Stimulated activated CD4-positive, alpha-beta T cell treated with anti-CD3 and anti-CD28 coated beads, Interleukin-15, amount 100 ng/mL, for 24 hours (primary cell): ENCODE measurements at regions not wholly inside any gene's neighbourhood (a gene's known extent, or its start where the extent isn't known, plus 50 kb on each side); places are given as distances from the start of the nearest gene placed in this dataset.

ENCODE experiments used
- DNase-seq: peaks from one replicate; pipeline ENCODE4 v3.0.0-alpha.2; 2020

DNA sequence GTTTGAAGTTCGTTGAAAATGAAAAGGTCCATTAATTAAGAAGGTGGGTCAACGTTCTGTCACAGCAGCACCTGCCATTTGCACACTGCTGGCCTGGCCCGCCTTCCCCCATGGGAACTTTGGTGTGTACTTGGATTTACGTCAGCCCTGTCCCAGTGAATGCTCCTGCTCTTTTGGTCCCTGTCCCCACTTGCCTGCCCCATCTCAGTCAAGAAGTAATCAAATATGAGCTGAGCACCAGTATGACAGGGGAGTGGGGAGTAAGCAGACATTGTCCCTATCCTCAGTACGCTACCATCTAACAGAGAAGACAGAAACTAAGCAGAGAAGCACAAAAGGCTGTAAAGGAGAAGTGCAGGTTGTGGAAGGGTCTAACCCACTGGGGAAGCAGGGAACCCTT is 65.1 kb downstream of the SLC4A3 start:
- DNase-seq: no peak

DNA sequence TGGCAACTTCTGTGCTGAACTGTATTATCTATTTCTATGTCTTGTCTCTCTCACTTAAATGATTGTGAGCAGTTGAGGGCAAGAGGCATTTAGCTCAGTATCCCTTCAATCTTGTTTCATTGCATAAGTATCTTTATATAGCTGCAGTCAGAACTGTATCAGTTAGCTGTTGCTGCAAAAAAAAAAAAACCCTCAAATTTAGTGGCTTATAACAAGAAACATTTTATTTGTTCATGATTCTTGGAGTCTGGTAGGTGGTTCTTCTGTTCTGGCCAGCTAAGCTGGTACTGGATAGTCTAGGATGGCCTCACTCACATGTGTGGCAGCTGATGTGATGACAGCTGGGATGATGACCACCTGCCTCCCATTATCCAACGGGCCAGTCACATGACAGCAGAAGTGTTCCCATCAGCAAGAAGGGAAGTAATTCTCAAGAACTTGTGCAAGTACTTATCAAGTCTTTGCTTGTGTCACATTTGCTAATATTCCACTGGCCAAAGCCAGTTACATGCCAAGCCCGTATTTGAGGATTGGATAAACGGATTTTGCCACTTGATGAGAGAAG is 67.8 kb downstream of the SLC4A3 start:
- DNase-seq: no peak

- DNase-seq: no peak
Measured at GRCh38 chr2:219697811-219698747, 70.6 kb downstream of the SLC4A3 start.

GRCh38 chr2:219698748-219699439 is 71.5 kb downstream of the SLC4A3 start:
- DNase-seq: no peak

DNA sequence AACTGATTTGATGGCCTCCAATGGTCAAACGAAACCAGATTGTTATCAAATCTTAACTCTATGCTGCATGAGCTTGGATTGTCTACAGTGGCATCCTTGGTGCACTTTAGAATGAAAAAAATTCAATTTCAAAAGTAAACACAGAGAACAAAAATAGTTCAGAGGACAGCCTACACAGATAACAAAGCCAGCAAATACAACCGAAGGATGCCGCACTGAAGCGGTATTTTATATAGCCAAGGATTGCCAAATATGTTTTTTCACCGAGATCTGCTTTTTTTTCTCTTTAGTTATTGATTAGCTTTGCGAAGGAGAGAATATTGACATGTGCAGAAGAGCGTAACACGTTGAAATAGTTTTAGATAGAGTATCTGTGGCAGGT is 72.0 kb downstream of the SLC4A3 start:
- DNase-seq: no peak

DNA sequence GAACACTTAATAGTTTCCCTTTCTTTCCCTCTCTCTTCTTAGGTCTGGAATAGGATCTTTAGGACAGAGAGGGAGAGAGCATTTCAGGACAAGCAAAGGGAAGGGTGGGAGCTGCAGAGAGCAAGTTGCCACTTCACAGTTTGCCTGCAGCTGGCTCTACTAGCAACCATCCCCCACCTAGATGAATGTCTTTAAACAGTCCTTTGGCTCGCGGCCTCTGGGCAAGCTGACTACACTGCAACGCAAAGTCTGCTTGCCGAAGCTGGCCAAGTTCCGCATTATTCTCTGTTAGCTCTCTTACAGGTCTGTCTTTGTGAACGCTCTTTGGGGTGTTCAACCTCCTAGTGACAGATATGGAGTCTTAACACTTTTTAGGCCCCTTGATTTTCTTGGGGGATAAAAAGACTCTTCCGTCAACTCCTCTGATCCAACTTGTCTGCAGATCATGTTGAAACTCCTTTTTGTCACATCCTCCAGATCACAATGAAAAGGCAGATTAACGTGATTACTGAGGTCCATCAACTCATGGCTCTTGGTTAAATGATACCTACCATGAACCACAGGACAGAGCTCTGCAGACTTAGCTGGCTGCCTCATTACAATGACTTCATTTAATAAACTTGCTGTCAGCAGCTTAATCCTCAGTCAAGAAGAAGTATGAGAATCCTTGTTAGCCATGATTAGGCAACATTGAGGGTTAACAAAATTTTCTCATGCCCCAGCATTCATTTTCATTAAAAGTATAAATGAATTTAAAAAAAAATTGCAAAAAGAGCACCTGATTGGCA is 74.6 kb downstream of the SLC4A3 start:
- DNase-seq: no peak

DNA sequence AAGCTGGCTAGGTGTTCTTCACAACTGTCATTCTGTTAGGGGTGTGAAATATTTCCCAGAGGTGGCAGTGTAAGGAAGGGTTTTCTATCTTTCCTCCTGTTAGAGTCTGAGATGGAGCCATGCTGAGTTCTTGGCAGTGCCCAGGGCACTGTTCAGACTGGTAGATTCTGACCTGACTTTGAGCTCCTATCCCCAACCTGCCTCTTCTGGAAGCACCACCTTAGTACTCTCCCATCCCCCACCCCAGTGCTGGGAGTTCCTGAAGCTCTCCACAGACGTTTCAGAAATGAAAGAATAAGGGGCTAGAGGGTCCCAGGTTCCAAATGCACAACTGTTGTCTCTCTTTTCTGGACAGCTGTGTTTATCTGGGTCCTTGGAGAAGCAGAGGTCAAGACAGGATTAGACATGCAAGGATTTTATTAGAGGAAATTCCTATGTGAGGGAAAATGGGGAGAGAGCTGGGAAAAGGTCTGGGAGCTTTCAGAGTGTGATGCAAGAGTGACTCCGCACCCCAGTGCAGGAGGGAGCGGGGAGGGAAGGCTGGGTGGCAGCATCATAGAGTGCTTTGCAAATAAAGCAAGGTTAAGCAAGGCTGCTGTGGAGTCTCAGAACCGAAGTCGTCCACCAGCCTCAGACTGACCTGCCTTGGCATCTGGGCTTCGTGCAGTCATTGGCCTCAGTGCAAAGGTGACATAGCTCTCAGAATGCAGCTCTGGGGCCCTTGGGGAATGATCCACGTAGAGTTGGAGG is 75.5 kb downstream of the SLC4A3 start:
- DNase-seq: no peak

DNA sequence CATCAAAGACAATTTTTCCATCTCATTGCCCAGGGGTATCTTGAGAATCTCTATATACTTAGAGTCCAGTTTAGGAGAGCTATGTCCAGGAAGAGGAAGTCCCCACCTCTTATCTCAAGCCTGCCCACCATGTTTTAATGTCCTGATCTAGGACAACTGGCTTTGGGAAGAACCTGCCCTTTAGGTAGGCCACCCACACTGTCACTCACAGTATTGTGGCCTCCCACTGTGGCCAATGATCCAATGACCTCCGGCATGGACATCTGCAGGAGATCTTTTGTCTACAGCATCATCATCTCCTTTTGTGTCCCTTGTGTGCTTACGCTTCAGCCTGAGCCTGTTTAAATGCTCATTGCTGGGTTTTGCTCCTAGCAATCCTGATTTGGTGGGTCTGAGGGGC is 77.4 kb downstream of the SLC4A3 start:
- no peak for DNase-seq

- DNase-seq: no peak
Measured at GRCh38 chr2:219706823-219707281, 79.4 kb downstream of the SLC4A3 start.

- no peak for DNase-seq
Measured at GRCh38 chr2:219707496-219708285, 80.3 kb downstream of the SLC4A3 start.

DNA sequence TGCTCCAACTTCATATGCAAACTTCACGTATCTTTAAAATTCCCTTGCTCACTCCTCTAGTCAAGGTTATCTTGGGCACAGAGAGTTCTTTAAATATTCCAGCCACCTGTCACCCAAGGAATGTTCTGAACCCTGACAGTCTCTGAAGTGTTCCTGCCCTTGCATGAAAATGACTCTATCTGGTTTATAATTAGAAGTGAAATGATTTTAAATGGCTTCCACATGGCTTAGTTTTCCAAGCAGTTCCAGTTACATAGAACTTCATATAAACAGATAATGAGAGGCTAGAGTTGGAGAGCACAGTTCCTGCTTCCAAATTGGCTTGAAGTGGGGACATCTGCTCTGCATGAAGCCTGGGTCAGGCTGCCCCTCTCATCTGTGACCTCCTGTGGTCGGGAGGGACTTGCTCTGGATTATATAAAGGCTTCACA is 81.9 kb downstream of the SLC4A3 start:
- no peak for DNase-seq

DNA sequence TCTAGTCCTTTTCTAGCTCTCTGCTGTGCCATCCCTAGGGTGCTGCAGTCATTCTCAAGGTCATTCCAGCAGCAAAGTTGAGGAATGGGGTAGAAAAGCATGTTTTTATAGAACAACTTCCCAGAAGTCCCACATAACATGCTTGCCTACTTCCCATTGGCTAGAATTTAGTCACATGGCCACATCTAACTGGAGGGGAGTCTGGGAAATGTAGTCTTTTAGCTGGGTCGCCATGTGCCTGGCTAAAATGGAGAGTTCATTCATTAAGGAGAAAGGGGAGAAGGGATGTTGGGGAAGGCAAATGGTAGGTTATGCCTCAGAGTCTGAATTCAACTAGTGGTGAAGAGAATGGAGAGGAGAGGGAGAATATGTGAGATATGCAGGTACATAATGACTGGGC is 85.7 kb downstream of the SLC4A3 start:
- no peak for DNase-seq

- no peak for DNase-seq
Measured at GRCh38 chr2:219714681-219715400, 87.4 kb downstream of the SLC4A3 start.

DNA sequence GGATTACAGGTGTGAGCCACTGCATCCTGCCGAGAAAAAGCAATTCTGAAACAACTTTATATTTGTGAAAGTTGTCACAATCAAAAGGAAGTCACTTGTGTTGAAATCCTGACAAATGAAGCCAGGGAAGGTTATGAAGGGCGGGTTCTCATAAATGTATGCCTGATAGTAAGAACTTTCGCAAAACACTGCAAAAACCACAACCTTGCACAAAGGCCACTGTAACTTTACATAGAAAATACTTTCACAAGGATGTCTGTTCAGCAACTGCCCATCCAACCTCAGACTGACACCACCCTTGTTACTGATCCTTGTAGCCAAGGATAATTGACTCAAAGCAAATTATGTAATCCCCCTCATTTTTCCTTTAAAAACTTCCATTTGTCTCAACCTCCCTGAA is 90.6 kb downstream of the SLC4A3 start:
- no peak for DNase-seq

DNA sequence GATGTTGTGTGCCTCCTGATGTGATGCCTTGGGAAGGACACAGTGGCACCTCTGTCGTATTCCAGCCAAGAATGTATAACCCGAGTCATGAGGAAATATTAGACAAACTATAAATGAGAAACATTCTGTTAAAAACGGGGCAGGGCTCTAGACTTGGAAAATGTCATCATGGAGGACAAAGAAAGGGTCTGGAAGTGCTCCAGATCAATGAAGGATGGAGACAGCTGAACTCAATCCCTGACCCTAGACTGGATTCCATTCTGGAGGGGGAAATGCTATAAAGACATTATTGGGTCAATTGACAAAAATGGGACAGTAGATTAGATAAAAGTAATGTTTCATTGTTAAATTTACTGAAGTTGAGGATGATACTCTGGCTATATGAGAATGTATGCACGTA is 92.1 kb downstream of the SLC4A3 start:
- no peak for DNase-seq

DNA sequence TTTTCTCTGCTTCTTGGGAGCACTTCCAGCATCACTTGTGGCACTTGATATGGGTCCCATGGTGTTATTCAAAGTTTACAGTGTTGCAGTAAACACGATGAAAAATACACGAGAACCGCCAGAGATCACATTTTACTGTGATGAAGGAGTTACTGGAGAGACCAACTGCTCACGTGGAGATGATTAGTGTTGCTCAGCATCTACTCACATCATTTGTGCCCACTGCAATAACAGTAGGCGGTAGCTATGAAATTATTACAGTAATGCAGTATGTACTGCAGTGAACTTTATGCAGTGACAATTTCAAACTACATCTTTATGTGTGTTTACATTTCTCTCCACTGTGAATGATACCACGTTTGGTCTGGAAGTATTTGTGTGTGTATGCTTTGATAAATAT is 93.5 kb downstream of the SLC4A3 start:
- DNase-seq: no peak

DNA sequence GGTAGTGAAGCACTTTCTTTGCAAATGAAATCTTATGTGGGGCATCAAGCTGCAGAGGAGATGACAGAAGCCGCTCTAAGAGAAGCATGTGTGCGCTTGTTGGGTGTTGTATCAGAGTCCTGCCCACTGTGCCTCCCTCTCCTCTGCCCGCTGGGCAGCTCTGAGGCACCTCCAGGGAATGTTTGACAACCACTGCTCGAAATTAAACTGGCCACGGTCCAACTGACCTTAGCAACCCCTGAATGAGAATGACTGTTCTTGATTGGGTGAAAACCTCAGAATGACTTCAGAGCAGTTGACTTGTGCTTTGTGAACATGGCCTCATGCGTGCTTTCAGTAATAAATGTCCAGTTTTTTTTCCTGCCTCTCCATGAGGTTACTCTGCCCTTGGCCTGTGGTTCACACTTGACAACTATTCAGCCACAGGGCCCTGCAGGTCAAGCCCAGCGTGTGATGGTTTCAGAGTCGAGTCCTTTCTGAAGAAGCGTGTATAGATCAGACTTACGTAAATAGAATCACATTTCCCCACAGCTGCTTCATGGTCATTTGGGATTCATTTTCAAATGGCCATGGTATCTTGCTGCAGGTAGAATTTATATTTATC is 94.9 kb downstream of the SLC4A3 start:
- DNase-seq: no peak

DNA sequence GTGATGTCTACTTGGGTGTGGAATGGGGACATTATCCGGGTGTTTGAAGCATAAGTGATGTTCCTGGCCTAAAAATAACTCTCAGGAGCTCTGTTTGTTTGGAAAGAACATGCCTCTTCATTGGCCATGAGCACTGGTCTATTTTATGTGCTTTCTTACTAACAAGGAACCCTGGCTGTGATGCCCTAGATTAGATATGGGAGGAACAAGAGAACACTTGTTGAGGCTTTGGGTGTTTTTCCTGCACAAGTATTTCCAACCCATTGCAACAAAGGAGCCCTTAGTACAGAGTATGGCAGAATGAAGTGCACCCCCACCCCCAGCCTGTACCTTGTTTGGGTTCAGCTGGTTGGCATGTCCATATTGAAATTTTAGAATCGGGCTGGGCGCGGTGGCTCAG is 95.9 kb downstream of the SLC4A3 start:
- no peak for DNase-seq

GRCh38 chr2:219724628-219725027 is 97.2 kb downstream of the SLC4A3 start:
- no peak for DNase-seq

DNA sequence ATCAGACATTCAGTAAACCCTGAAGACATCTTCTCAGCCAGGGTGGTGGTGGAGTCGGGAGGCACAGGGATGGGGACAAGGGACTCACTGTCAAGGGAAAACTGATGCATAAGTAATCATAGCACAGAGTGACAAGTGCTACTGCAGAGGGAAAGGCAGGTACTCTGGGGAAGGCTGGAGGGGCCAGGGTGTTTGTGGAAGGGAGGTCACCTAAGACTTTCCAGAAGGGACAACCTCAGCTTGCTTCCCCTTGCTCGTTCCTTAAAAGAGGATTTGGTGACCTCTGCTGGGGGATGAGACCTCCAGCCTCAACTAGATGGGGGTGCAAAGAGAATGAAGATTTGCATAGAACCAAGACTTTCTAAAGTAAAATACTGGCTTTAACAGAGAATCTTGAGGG is 99.5 kb downstream of the SLC4A3 start:
- no peak for DNase-seq
